Fibroblast of lung (primary cell): ENCODE measurements at regions not wholly inside any gene's neighbourhood (a gene's known extent, or its start where the extent isn't known, plus 50 kb on each side); places are given as distances from the start of the nearest gene placed in this dataset.

Experiments
- DNase-seq, 2 donors: peaks; one replicate each; pipeline versions ENCODE4 v3.0.0 to v3.0.0-alpha.2; 2010; ENCODE audit warnings: low read depth in 2 of 2
- H2AFZ ChIP-seq: 2 replicates; pipeline ENCODE4 v1.5.1; 2012; ENCODE audit warnings: low read length, control low read depth, inconsistent platforms
- H3K27ac ChIP-seq: 2 replicates; pipeline ENCODE4 v1.5.1; 2011; ENCODE audit warnings: low read length, control low read depth; ENCODE audit not compliant: insufficient read depth
- H3K27me3 ChIP-seq: 2 replicates; pipeline ENCODE4 v1.5.1; 2011; ENCODE audit warnings: mild to moderate bottlenecking, low read length; ENCODE audit not compliant: control insufficient read depth, insufficient read depth
- H3K36me3 ChIP-seq: 2 replicates; pipeline ENCODE4 v1.5.1; 2011; ENCODE audit warnings: low read length; ENCODE audit not compliant: control insufficient read depth, insufficient read depth
- H3K4me1 ChIP-seq: 2 replicates; pipeline ENCODE4 v1.5.1; 2011; ENCODE audit warnings: low read length; ENCODE audit not compliant: control insufficient read depth, insufficient read depth; ENCODE audit errors: extremely low read depth
- H3K4me2 ChIP-seq: 2 replicates; pipeline ENCODE4 v1.5.1; 2011; ENCODE audit warnings: low read length, control low read depth; ENCODE audit not compliant: insufficient read depth; ENCODE audit errors: extremely low read depth
- H3K4me3 ChIP-seq, 4 experiments: fragments of 200-600 bp in 1 of 4; sonication (generic) in 1 of 4; replicated peaks in 1 of 4; 2 replicates each; pipeline ENCODE4 v1.5.1; 2011 to 2016; ENCODE audit warnings: low read length in 4 of 4, low read depth in 3 of 4, mild to moderate bottlenecking in 3 of 4, control low read depth in 2 of 4, inconsistent platforms in 1 of 4, mixed read lengths in 1 of 4; ENCODE audit not compliant: insufficient read depth in 1 of 4; ENCODE audit errors: control extremely low read depth in 1 of 4
- H3K79me2 ChIP-seq: 2 replicates; pipeline ENCODE4 v1.5.1; 2012; ENCODE audit warnings: mild to moderate bottlenecking, low read length, inconsistent platforms; ENCODE audit not compliant: control insufficient read depth, insufficient read depth
- H3K9ac ChIP-seq: 2 replicates; pipeline ENCODE4 v1.5.1; 2011; ENCODE audit warnings: mild to moderate bottlenecking, low read length, control low read depth; ENCODE audit not compliant: insufficient read depth
- H3K9me3 ChIP-seq: 2 replicates; pipeline ENCODE4 v1.5.1; 2012; ENCODE audit warnings: low read depth, low read length; ENCODE audit not compliant: control insufficient read depth, insufficient read depth
- H4K20me1 ChIP-seq: 2 replicates; pipeline ENCODE4 v1.5.1; 2011; ENCODE audit warnings: low read length; ENCODE audit not compliant: control insufficient read depth, insufficient read depth; ENCODE audit errors: extremely low read depth
- EZH2 ChIP-seq: IDR thresholded peaks from 2 replicates; pipeline ENCODE4 v1.5.1; 2012; ENCODE audit warnings: low read length, control low read depth, mild to moderate bottlenecking; ENCODE audit errors: missing control alignments
- TF ChIP-seq, protein P1 (sequence below), 2 donors: IDR thresholded peaks in 1 of 2; conservative IDR thresholded peaks in 1 of 2; 1 replicate in 1 of 2; 2 replicates in 1 of 2; pipeline ENCODE4 v1.5.1; 2011 to 2012; ENCODE audit warnings: low read length in 2 of 2, control low read depth in 1 of 2, inconsistent platforms in 1 of 2, low read depth in 1 of 2, mild to moderate bottlenecking in 1 of 2

DNA sequence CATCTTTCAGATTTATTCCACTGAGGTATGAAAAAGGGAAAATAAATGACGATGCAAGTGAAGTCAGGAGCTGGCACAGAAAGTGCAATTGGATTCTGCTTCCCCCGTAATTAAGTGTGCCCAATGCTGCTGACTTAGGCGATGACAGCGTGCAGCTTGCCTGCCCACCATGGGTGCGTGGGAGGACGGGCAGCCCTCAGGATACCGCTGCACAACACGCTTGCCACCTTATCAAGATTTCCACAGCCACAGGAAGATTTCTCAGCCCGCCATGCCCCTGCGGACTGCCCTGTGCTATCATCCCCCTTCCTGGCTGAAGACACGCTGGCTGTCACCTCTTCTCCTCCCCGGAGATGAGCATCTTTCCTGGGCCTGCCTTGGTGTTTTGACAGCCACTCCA is 103.3 kb upstream of the BACH2 start:
- H3K27ac ChIP-seq, result no peak overlapping the region
- peaks cover 7% of the 10 kb centered on the region for H3K27me3 ChIP-seq
- H3K4me3 ChIP-seq, result no peak overlapping the region
- H3K4me2 ChIP-seq, result no peak overlapping the region
- no peaks in the 10 kb centered on the region for H3K36me3 ChIP-seq
- no peaks in the 10 kb centered on the region for H3K79me2 ChIP-seq
- no peaks in the 10 kb centered on the region for H4K20me1 ChIP-seq
- no peak for TF ChIP-seq EZH2
- H3K9ac ChIP-seq, result no peak overlapping the region
- no peaks in the 10 kb centered on the region for H3K9me3 ChIP-seq
- peaks cover 2% of the 10 kb centered on the region for H3K4me1 ChIP-seq
- DNase-seq, result no peak
- H2AFZ ChIP-seq, result no peak overlapping the region

DNA sequence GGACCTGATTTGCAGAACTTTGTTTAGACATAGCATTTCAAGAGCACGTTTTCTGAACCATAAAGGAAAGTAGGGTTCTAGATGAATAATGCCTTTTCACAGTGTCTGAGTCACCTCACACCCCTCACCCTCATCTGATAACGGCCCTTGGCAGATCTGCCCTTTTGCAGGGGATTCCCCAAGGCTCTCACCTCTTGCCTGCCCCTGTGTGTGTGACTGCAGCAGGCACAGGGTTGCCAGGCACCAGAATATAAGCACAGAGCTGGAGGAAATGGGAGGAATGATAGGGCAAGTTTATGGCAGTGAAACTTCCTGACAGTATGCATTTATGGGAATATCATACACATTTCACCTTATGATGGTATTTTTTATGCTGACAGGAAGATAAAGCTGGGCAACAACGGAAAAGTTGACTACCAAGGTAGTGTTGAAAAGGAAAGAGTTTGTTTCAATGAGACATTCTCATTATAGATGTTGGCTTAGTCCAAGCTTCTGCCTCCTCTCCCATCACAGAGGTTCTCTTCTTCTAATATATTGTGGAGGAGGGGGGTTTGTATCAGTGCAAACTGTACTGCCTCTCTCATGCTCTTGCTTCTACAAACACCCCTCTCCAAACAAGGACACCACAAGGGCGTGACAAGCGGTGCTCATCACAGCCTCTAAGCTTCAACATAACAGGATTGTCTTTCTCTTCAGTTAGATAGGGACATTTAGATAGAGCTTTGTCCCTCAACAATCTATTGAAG is 101.5 kb upstream of the BACH2 start:
- TF ChIP-seq, protein P1, sequence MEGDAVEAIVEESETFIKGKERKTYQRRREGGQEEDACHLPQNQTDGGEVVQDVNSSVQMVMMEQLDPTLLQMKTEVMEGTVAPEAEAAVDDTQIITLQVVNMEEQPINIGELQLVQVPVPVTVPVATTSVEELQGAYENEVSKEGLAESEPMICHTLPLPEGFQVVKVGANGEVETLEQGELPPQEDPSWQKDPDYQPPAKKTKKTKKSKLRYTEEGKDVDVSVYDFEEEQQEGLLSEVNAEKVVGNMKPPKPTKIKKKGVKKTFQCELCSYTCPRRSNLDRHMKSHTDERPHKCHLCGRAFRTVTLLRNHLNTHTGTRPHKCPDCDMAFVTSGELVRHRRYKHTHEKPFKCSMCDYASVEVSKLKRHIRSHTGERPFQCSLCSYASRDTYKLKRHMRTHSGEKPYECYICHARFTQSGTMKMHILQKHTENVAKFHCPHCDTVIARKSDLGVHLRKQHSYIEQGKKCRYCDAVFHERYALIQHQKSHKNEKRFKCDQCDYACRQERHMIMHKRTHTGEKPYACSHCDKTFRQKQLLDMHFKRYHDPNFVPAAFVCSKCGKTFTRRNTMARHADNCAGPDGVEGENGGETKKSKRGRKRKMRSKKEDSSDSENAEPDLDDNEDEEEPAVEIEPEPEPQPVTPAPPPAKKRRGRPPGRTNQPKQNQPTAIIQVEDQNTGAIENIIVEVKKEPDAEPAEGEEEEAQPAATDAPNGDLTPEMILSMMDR (conservative IDR thresholded peaks at IDR 0.05 in 1 of 2, IDR thresholded peaks at IDR 0.05 in 1 of 2; ENCODE audit: low read depth in 1 of 2, low read length in 2 of 2), result no peak
- no peak for TF ChIP-seq EZH2
- Histone ChIP-seq H3K9ac (no peak overlapping the region), H3K4me3 (no peak overlapping the region), H3K27ac (no peak overlapping the region), H3K79me2 (no peaks in the 10 kb centered on the region), H3K9me3 (no peaks in the 10 kb centered on the region), H3K27me3 (peaks cover 7% of the 10 kb centered on the region), H3K36me3 (no peaks in the 10 kb centered on the region), H3K4me1 (no peaks in the 10 kb centered on the region), H3K4me2 (no peak overlapping the region), H2AFZ (no peak overlapping the region), H4K20me1 (no peaks in the 10 kb centered on the region)
- peak; percentile 6 to 40 for DNase-seq

DNA sequence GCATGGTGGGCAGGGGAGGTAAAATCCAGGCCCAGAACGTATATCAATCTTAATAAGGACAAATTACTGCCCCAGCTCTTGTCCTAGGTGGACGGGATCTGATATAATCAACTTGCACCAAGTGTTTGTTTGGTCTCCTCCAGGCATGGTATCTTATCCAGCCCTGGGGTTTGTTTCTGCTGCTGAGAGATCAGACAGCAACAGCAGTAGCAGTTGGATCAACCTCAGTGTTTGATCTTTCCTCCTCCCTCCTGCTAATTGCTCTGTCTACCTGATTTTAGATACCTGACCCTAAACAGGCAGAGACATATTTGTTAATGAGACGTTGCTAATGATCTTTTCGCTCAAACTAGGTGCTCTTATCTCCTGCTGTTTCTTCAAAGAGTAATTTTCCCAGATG is 100.4 kb upstream of the BACH2 start:
- H3K79me2 ChIP-seq, result no peaks in the 10 kb centered on the region
- no peak overlapping the region for H3K27ac ChIP-seq
- H3K36me3 ChIP-seq, result no peaks in the 10 kb centered on the region
- H3K4me2 ChIP-seq, result no peak overlapping the region
- H4K20me1 ChIP-seq, result no peaks in the 10 kb centered on the region
- H3K9ac ChIP-seq, result no peak overlapping the region
- no peaks in the 10 kb centered on the region for H3K4me1 ChIP-seq
- no peak overlapping the region for H2AFZ ChIP-seq
- no peak for TF ChIP-seq EZH2
- TF ChIP-seq, protein P1 (conservative IDR thresholded peaks at IDR 0.05 in 1 of 2, IDR thresholded peaks at IDR 0.05 in 1 of 2; ENCODE audit: low read depth in 1 of 2, low read length in 2 of 2), result no peak
- no peak for DNase-seq
- no peaks in the 10 kb centered on the region for H3K9me3 ChIP-seq
- H3K4me3 ChIP-seq, result no peak overlapping the region
- H3K27me3 ChIP-seq, result peaks cover 7% of the 10 kb centered on the region
